Karpas-422 (cell line): ENCODE measurements at regions not wholly inside any gene's neighbourhood (a gene's known extent, or its start where the extent isn't known, plus 50 kb on each side); places are given as distances from the start of the nearest gene placed in this dataset.

Experiments used
- DNase-seq: peaks from one replicate; pipeline ENCODE4 v3.0.0-alpha.2; 2015
- H2AFZ ChIP-seq: fragments of 200-600 bp; sonication (generic); 2 replicates; pipeline ENCODE4 v1.6.1; 2014; ENCODE audit warnings: antibody characterized with exemption, low read length, mixed read lengths
- H3K27ac ChIP-seq: fragments of 200-600 bp; sonication (generic); 2 replicates; pipeline ENCODE4 v1.5.1; 2014; ENCODE audit warnings: mild to moderate bottlenecking, low read length, moderate library complexity
- H3K27me3 ChIP-seq: fragments of 200-600 bp; sonication (generic); 2 replicates; pipeline ENCODE4 v1.6.1; 2014; ENCODE audit warnings: low read length, mixed read lengths
- H3K36me3 ChIP-seq: fragments of 200-600 bp; sonication (generic); 2 replicates; pipeline ENCODE4 v1.6.1; 2014; ENCODE audit warnings: low read length, mixed read lengths; ENCODE audit not compliant: insufficient read depth
- H3K4me1 ChIP-seq: fragments of 200-600 bp; sonication (generic); 2 replicates; pipeline ENCODE4 v1.6.1; 2014; ENCODE audit warnings: mild to moderate bottlenecking, low read length, mixed read lengths
- H3K4me2 ChIP-seq: fragments of 200-600 bp; sonication (generic); 2 replicates; pipeline ENCODE4 v1.6.1; 2014; ENCODE audit warnings: low read length, low read depth, mild to moderate bottlenecking; ENCODE audit not compliant: poor library complexity, severe bottlenecking
- H3K4me3 ChIP-seq: fragments of 200-600 bp; sonication (generic); 2 replicates; pipeline ENCODE4 v1.5.1; 2014; ENCODE audit warnings: mild to moderate bottlenecking, antibody characterized with exemption, low read length, mixed read lengths
- H3K79me2 ChIP-seq: fragments of 200-600 bp; sonication (generic); 2 replicates; pipeline ENCODE4 v1.6.1; 2014; ENCODE audit warnings: mild to moderate bottlenecking, low read length, mixed read lengths
- H3K9ac ChIP-seq: fragments of 200-600 bp; sonication (generic); 2 replicates; pipeline ENCODE4 v1.6.0; 2014; ENCODE audit warnings: low read length
- H3K9me2 ChIP-seq: fragments of 200-600 bp; sonication (generic), shearing (Covaris generic); replicated peaks from 2 replicates; pipeline ENCODE4 v1.6.0; 2014; ENCODE audit warnings: mild to moderate bottlenecking, low read length, moderate library complexity; ENCODE audit not compliant: insufficient read depth
- H3K9me3 ChIP-seq: fragments of 300-700, 200-600 bp; sonication (generic); 2 replicates; pipeline ENCODE4 v1.6.1; 2014; ENCODE audit warnings: low read length, mixed read lengths
- H4K20me1 ChIP-seq: fragments of 200-600 bp; sonication (generic); 2 replicates; pipeline ENCODE4 v1.6.1; 2014; ENCODE audit warnings: mild to moderate bottlenecking, antibody characterized with exemption, low read length, low read depth; ENCODE audit not compliant: insufficient read depth

- Histone ChIP-seq H3K4me3 (no peak overlapping the region), H3K9ac (no peak overlapping the region), H4K20me1 (no peaks in the 10 kb centered on the region), H3K36me3 (no peaks in the 10 kb centered on the region), H3K27me3 (no peaks in the 10 kb centered on the region), H3K27ac (no peak overlapping the region), H3K4me2 (no peak overlapping the region), H3K4me1 (no peaks in the 10 kb centered on the region), H3K79me2 (no peaks in the 10 kb centered on the region), H3K9me3 (no peaks in the 10 kb centered on the region), H3K9me2 (no peaks in the 10 kb centered on the region), H2AFZ (no peak overlapping the region)
- DNase-seq: no peak
Measured at GRCh38 chr7:112707655-112708054, 82.5 kb downstream of the TMEM168 start.

GRCh38 chr7:112708236-112708635, 82.0 kb downstream of the TMEM168 start:
- no peak overlapping the region for H3K9ac ChIP-seq
- no peak overlapping the region for H2AFZ ChIP-seq

More at GRCh38 chr7:112708236-112708635, 82.0 kb downstream of the TMEM168 start:
- Histone ChIP-seq H4K20me1 (no peaks in the 10 kb centered on the region), H3K9me3 (no peaks in the 10 kb centered on the region), H3K36me3 (no peaks in the 10 kb centered on the region), H3K79me2 (no peaks in the 10 kb centered on the region), H3K9me2 (no peaks in the 10 kb centered on the region), H3K4me1 (no peaks in the 10 kb centered on the region), H3K4me2 (no peak overlapping the region), H3K4me3 (no peak overlapping the region), H3K27ac (no peak overlapping the region), H3K27me3 (no peaks in the 10 kb centered on the region)
- no peak for DNase-seq
